ENCODE measurements at regions not wholly inside any gene's neighbourhood (a gene's known extent, or its start where the extent isn't known, plus 50 kb on each side); places are given as distances from the start of the nearest gene placed in this dataset.

GRCh38 chr10:131746241-131746711 lies 154.5 kb upstream of the PPP2R2D start:
- TF ChIP-seq EZH2 (IDR thresholded peaks at IDR 0.05; ENCODE audit: borderline replicate concordance) (no peak), CTCF (IDR thresholded peaks at IDR 0.05; ENCODE audit: poor library complexity) (no peak), EZH2phosphoT487 (IDR thresholded peaks at IDR 0.05; ENCODE audit: low read depth, severe bottlenecking, unreplicated experiment) (no peak)
